ENCODE measurements at regions not wholly inside any gene's neighbourhood (a gene's known extent, or its start where the extent isn't known, plus 50 kb on each side); places are given as distances from the start of the nearest gene placed in this dataset.
"Not testable (repeated sequence)": the region's sequence is repeated elsewhere in the genome, so short reads cannot be mapped to it uniquely, and the experiment has no call there.

DNA sequence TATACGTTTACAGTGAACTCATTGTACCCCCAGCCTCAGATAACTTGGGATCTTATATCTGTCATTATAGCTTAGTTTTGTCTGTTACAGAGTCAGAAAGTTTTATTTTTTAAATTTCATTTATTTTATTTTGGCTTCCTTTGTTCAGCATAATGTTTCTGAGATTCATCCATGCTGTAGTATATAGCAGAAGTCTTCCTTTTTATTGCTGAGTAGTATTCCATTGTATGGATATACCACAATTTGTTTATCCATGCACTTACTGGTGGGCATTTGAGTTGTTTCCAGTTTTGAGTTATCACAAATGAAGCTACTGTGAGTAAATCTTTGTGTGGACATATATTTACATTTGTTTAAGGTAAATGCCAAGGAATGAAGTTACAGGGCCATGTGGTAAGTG, 122.3 kb downstream of the ADCYAP1 start:
- 87 to 94% methylated on average over 1 of the region's 1 CpG for WGBS, 2 donors

DNA sequence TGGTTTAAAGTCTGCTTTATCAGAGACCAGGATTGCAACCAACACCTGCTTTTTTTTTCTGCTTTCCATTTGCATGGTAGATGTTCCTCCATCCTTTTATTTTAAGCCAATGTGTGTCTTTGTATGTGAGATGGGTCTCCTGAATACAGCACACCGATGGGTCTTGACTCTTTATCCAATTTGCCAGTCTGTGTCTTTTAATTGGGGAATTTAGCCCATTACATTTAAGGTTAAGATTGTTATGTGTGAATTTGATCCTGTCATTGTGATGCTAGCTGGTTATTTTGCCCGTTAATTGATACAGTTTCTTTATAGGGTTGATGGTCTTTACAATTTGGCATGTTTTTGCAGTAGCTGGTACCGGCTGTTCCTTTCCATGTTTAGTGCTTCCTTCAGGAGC, 128.4 kb downstream of the ADCYAP1 start:
- H3K4me1 ChIP-seq; DNase-seq; intact Hi-C loops (cut with DNase I); H3K9me3 ChIP-seq; H3K27ac ChIP-seq; H3K27me3 ChIP-seq; H3K4me3 ChIP-seq; H3K36me3 ChIP-seq: not testable (repeated sequence)
- 74 to 81% methylated on average over 3 of the region's 3 CpGs for WGBS, 2 donors

More for the DNA sequence above, 122.3 kb downstream of the ADCYAP1 start:
- Histone ChIP-seq H3K9me3 (peaks cover 0 to 4% (median 0%) of the 10 kb centered on the region in 4 donors), H3K36me3 (no peaks in the 10 kb centered on the region), H3K27ac (no peak overlapping the region), H3K27me3 (no peaks in the 10 kb centered on the region), H3K4me1 (no peaks in the 10 kb centered on the region), H3K4me3 (no peak overlapping the region)
- no peak for TF ChIP-seq EP300 (IDR thresholded peaks at IDR 0.05)
- TF ChIP-seq POLR2AphosphoS5 (IDR thresholded peaks at IDR 0.05): no peak
- TF ChIP-seq POLR2A (IDR thresholded peaks at IDR 0.05): no peak
- TF ChIP-seq, protein P1, sequence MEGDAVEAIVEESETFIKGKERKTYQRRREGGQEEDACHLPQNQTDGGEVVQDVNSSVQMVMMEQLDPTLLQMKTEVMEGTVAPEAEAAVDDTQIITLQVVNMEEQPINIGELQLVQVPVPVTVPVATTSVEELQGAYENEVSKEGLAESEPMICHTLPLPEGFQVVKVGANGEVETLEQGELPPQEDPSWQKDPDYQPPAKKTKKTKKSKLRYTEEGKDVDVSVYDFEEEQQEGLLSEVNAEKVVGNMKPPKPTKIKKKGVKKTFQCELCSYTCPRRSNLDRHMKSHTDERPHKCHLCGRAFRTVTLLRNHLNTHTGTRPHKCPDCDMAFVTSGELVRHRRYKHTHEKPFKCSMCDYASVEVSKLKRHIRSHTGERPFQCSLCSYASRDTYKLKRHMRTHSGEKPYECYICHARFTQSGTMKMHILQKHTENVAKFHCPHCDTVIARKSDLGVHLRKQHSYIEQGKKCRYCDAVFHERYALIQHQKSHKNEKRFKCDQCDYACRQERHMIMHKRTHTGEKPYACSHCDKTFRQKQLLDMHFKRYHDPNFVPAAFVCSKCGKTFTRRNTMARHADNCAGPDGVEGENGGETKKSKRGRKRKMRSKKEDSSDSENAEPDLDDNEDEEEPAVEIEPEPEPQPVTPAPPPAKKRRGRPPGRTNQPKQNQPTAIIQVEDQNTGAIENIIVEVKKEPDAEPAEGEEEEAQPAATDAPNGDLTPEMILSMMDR (IDR thresholded peaks at IDR 0.05): no peak
- DNase-seq: no peak
- intact Hi-C loops (cut with DNase I): no loop called here

DNA sequence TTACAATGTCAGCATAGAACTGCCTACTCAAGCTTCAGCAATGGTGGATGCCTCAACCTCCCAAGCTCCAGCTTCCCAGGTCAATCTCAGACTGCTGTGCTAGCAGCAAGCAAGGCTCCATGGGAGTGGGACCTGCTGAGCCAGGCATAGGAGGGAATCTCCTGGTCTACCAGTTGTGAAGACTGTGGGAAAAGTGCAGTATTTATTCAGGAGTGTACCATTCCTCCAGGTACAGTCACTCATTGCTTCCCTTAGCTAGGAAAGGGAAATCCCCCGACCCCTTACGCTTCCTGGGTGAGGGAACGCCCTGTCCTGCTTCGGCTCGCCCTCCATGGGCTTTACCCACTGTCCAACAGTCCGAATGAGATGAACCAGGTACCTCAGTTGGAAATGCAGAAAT, 130.3 kb downstream of the ADCYAP1 start:
- intact Hi-C loops (cut with DNase I): no loop called here
- no peak for DNase-seq
- Histone ChIP-seq H3K36me3 (no peaks in the 10 kb centered on the region), H3K27ac (no peak overlapping the region), H3K9me3 (peaks cover 0 to 4% (median 0%) of the 10 kb centered on the region in 4 donors), H3K4me1 (no peaks in the 10 kb centered on the region), H3K27me3 (no peaks in the 10 kb centered on the region), H3K4me3 (no peak overlapping the region)
- TF ChIP-seq POLR2AphosphoS5 (IDR thresholded peaks at IDR 0.05) (no peak), EP300 (IDR thresholded peaks at IDR 0.05) (no peak), POLR2A (IDR thresholded peaks at IDR 0.05) (no peak)
- TF ChIP-seq, protein P1 (IDR thresholded peaks at IDR 0.05): no peak
- WGBS, 2 donors: 83 to 89% methylated on average over 6 of the region's 6 CpGs

DNA sequence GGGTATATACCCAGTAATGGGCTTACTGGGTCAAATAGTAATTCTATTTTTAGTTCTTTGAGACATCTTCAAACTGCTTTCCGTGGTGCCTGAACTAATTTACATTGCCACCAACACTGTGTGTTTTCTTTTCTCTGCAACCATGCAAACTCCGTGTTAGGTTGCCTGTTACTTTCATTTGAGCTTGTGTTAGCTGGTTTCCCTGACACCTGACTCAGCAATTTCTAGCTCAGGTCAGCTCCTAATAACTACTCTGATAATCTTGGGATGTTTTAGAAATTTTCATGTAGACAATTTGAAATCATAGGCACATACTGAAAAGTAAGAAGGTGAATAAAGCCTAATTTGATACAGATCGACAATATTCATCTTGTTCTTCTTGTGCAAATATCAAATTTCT, 132.3 kb downstream of the ADCYAP1 start:
- no peak for DNase-seq
- no peak overlapping the region for H3K4me3 ChIP-seq
- 73 to 76% methylated on average over 3 of the region's 3 CpGs for WGBS, 2 donors
- H3K27me3 ChIP-seq: no peaks in the 10 kb centered on the region
- TF ChIP-seq, protein P1 (IDR thresholded peaks at IDR 0.05): no peak
- TF ChIP-seq POLR2A (IDR thresholded peaks at IDR 0.05): no peak
- H3K27ac ChIP-seq: no peak overlapping the region
- H3K4me1 ChIP-seq: no peaks in the 10 kb centered on the region
- intact Hi-C loops (cut with DNase I): no loop called here
- no peaks in the 10 kb centered on the region for H3K36me3 ChIP-seq
- peaks cover 0 to 2% (median 0%) of the 10 kb centered on the region in 4 donors for H3K9me3 ChIP-seq

DNA sequence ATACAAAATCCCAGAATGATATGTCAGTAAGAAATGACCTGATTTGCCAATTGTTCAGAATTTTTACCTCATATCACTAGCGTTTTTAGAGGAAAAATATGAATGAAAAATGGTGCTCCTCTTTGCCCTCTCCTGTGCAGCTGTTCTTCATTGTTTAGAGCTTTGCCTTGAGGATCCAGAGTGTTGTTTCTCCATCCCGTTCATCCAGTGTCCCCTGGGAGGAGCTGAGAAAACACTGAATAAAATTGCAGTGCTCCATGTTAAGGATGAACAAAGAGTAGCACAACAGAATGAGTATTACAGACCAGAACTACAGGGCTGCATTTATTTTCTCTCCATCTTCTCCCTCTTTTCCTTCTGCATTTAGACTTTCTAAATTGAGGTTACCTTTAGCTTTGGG, 133.1 kb downstream of the ADCYAP1 start:
- TF ChIP-seq POLR2A (IDR thresholded peaks at IDR 0.05): no peak
- TF ChIP-seq EP300 (IDR thresholded peaks at IDR 0.05): no peak
- TF ChIP-seq, protein P1 (IDR thresholded peaks at IDR 0.05): no peak
- no peak for TF ChIP-seq POLR2AphosphoS5 (IDR thresholded peaks at IDR 0.05)
- no peaks in the 10 kb centered on the region for H3K4me1 ChIP-seq
- no peaks in the 10 kb centered on the region for H3K27me3 ChIP-seq
- WGBS, 2 donors: 56 to 57% methylated on average over 2 of the region's 2 CpGs
- no peak overlapping the region for H3K4me3 ChIP-seq
- no peak overlapping the region for H3K27ac ChIP-seq
- intact Hi-C loops (cut with DNase I): no loop called here
- DNase-seq: no peak
- H3K9me3 ChIP-seq: peaks cover 0 to 2% (median 0%) of the 10 kb centered on the region in 4 donors
- H3K36me3 ChIP-seq: no peaks in the 10 kb centered on the region

Data from sigmoid colon (tissue), 6 donors.